ENCODE measurements at regions not wholly inside any gene's neighbourhood (a gene's known extent, or its start where the extent isn't known, plus 50 kb on each side); places are given as distances from the start of the nearest gene placed in this dataset.

GRCh38 chr2:19797243-19797810, 104.5 kb downstream of the TTC32 start:
- no peak for TF ChIP-seq FOXP2 (optimal IDR thresholded peaks at IDR 0.05; ENCODE audit: borderline replicate concordance, extremely low read depth, extremely low read length, insufficient read depth)

- TF ChIP-seq TAF1 (IDR thresholded peaks at IDR 0.05; ENCODE audit: borderline replicate concordance, insufficient read depth, low read length) (no peak), FOXP2 (optimal IDR thresholded peaks at IDR 0.05; ENCODE audit: borderline replicate concordance, extremely low read depth, extremely low read length, insufficient read depth) (no peak), SIN3A (IDR thresholded peaks at IDR 0.05; ENCODE audit: borderline replicate concordance, insufficient read depth, low read length) (no peak), REST (IDR thresholded peaks at IDR 0.05; ENCODE audit: insufficient read depth in 1 of 2, low read depth in 2 of 2, low read length in 2 of 2) (no peak), POLR2AphosphoS5 (IDR thresholded peaks at IDR 0.05; ENCODE audit: low read depth, low read length) (no peak)
Observed at GRCh38 chr2:19796035-19796695, 105.6 kb downstream of the TTC32 start.

GRCh38 chr2:19793132-19793750, 108.5 kb downstream of the TTC32 start:
- TF ChIP-seq REST (IDR thresholded peaks at IDR 0.05; ENCODE audit: insufficient read depth in 1 of 2, low read depth in 2 of 2, low read length in 2 of 2), result no peak
- no peak for TF ChIP-seq POLR2AphosphoS5 (IDR thresholded peaks at IDR 0.05; ENCODE audit: low read depth, low read length)
- TF ChIP-seq SIN3A (IDR thresholded peaks at IDR 0.05; ENCODE audit: borderline replicate concordance, insufficient read depth, low read length), result no peak
- no peak for TF ChIP-seq TAF1 (IDR thresholded peaks at IDR 0.05; ENCODE audit: borderline replicate concordance, insufficient read depth, low read length)
- TF ChIP-seq FOXP2 (optimal IDR thresholded peaks at IDR 0.05; ENCODE audit: borderline replicate concordance, extremely low read depth, extremely low read length, insufficient read depth), result no peak

GRCh38 chr2:19790291-19790690, 111.5 kb downstream of the TTC32 start:
- TF ChIP-seq FOXP2 (optimal IDR thresholded peaks at IDR 0.05; ENCODE audit: borderline replicate concordance, extremely low read depth, extremely low read length, insufficient read depth) (no peak), POLR2AphosphoS5 (IDR thresholded peaks at IDR 0.05; ENCODE audit: low read depth, low read length) (no peak)

GRCh38 chr2:19787134-19787533, 114.6 kb downstream of the TTC32 start:
- TF ChIP-seq SIN3A (IDR thresholded peaks at IDR 0.05; ENCODE audit: borderline replicate concordance, insufficient read depth, low read length), result no peak

GRCh38 chr2:19786408-19787058, 115.2 kb downstream of the TTC32 start:
- TF ChIP-seq TAF1 (IDR thresholded peaks at IDR 0.05; ENCODE audit: borderline replicate concordance, insufficient read depth, low read length), result no peak
- no peak for TF ChIP-seq FOXP2 (optimal IDR thresholded peaks at IDR 0.05; ENCODE audit: borderline replicate concordance, extremely low read depth, extremely low read length, insufficient read depth)
- no peak for TF ChIP-seq SIN3A (IDR thresholded peaks at IDR 0.05; ENCODE audit: borderline replicate concordance, insufficient read depth, low read length)
- TF ChIP-seq POLR2AphosphoS5 (IDR thresholded peaks at IDR 0.05; ENCODE audit: low read depth, low read length), result no peak
- no peak for TF ChIP-seq REST (IDR thresholded peaks at IDR 0.05; ENCODE audit: insufficient read depth in 1 of 2, low read depth in 2 of 2, low read length in 2 of 2)

Data from PFSK-1 (cell line).